ENCODE measurements at regions not wholly inside any gene's neighbourhood (a gene's known extent, or its start where the extent isn't known, plus 50 kb on each side); places are given as distances from the start of the nearest gene placed in this dataset.

DNA sequence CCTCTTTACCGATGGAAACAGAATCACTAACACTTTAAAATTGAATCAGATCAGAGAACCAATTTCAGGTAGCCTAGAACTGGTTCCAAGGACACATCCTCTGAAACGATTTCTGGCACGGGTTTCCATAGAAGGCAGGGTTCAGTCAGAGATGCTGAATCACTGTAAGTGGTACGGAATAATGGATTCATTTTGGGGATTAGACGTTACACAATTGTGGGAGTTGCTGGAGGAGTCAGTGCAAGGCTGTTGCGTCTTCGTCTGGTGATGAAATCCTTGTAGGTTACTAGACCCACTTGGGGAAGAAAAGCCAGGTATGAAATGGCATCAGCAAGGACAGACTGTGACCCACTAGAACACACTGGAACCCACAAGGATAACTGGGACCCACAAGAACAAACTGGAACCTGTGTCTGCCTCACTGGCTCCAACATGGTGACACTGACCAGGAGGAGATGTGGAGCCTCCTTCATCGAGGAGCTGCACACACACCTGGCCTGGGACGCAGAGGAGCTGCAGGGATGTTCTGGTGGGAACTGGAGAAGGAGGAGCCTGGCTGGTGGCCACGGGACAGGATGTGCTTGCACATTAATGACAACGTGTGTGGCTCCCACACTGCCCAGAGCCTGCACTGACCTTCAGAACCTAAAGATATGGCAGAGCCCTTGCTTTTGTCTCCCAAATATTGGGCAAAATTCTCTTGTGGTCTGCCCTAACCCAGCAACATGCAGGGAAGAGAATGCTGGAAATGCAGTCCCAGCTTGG is 105.1 kb downstream of the TRAPPC11 start:
- CTCF ChIA-PET (ENCODE audit: low intra/inter-chr PET ratio): no interaction called here
- Histone ChIP-seq H3K4me1 (replicated peaks in 1 of 2; ENCODE audit: control insufficient read depth in 2 of 2, insufficient read depth in 2 of 2, low read length in 2 of 2) (peaks cover 0 to under 1% of the 10 kb centered on the region in 2 experiments; a peak in 2 of 5 replicates), H3K79me2 (ENCODE audit: control insufficient read depth, insufficient read depth, low read length) (no peaks in the 10 kb centered on the region), H3K9ac (ENCODE audit: insufficient read depth in 1 of 2, low read depth in 2 of 2, low read length in 2 of 2) (no peak overlapping the region), H2AFZ (ENCODE audit: low read depth, low read length) (no peak overlapping the region), H3K36me3 (ENCODE audit: control insufficient read depth, insufficient read depth, low read length) (no peaks in the 10 kb centered on the region), H3K9me3 (replicated peaks; ENCODE audit: control insufficient read depth, insufficient read depth, low read depth, low read length) (no peaks in the 10 kb centered on the region), H3K4me3 (no peak overlapping the region), H3K27me3 (ENCODE audit: control insufficient read depth in 2 of 2, insufficient read depth in 2 of 2, low read length in 2 of 2) (peaks cover 25 to 31% of the 10 kb centered on the region in 2 experiments), H4K20me1 (replicated peaks; ENCODE audit: control insufficient read depth, insufficient read depth, low read length) (no peaks in the 10 kb centered on the region), H3K4me2 (ENCODE audit: insufficient read depth, low read length) (no peak overlapping the region), H3K9me1 (ENCODE audit: control insufficient read depth, insufficient read depth, low read length) (no peaks in the 10 kb centered on the region), H3K27ac (ENCODE audit: extremely low read depth, low read depth, low read length) (no peak overlapping the region)
- DNase-seq (ENCODE audit: extremely low read depth in 1 of 4, low spot score in 3 of 4) (no peak), FAIRE-seq (no peak), ATAC-seq (peak; percentile 31; the same call in 2 of the 3 replicates)
- TF ChIP-seq NFE2 (IDR thresholded peaks at IDR 0.05; ENCODE audit: low read depth): 0 out of 2 replicates have a peak, but pooled peaks have one; percentile 11
- TF ChIP-seq CEBPB (tag; IDR thresholded peaks at IDR 0.05): 0 out of 2 replicates have a peak, but pooled peaks have one; percentile 31
- no peak for TF ChIP-seq GABPB2 (CRISPR knock-in tag; conservative IDR thresholded peaks at IDR 0.05)
- POLR2A ChIA-PET: no interaction called here
- in situ Hi-C loops (cut with MboI): no loop called here
- BruUV-seq (replicated peaks): no TSS peak
- 1% methylated on average over 11 of the region's 11 CpGs for WGBS (ENCODE audit: insufficient coverage, low coverage, missing lambda C conversion rate)
- intact Hi-C loops (cut with micrococcal nuclease): no loop called here

DNA sequence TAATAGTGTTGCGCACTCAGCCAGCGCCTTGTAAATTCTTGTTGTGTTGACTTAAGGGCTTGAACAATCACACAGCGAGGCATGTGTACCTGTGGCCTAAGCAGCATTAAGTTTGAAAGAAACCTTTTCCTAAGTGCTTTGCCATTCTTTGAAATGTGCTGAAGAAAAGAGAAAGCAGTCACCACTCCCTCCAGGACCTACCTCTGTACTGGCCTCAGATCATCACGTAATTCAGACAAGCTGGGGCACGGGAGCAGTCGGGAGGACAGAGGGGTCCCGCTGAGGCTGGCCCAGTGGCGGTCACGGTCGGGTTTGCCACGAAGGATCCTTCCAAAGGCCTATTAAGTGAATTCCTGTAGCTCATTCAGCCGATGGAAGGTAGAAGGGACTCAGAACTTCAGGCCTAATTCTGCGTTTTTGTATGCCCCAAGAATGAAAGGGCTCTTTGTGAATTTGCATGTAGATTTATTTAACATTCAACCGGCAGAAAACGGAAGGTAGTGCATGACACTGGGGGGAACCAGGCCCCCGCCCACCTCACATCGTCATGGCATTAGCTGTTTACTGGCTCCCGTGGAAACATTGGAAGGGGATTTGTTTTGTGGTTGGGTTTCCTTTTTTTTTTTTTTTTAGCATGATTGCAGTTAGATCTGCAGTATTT is 106.3 kb downstream of the TRAPPC11 start:
- WGBS (ENCODE audit: insufficient coverage, low coverage, missing lambda C conversion rate): 3% methylated on average over 17 of the region's 18 CpGs
- TF ChIP-seq HNRNPUL1 (IDR thresholded peaks at IDR 0.05; ENCODE audit: low read length) (no peak), RBM39 (optimal IDR thresholded peaks at IDR 0.05; ENCODE audit: low read depth, low read length) (no peak), NFYB (IDR thresholded peaks at IDR 0.05; ENCODE audit: extremely low read depth, insufficient read length) (no peak), MIER1 (IDR thresholded peaks at IDR 0.05; ENCODE audit: low read depth) (no peak), MAFK (IDR thresholded peaks at IDR 0.05; ENCODE audit: low read length) (no peak), MYNN (IDR thresholded peaks at IDR 0.05) (no peak), MYNN (CRISPR knock-in tag; IDR thresholded peaks at IDR 0.05) (no peak), MNT (conservative IDR thresholded peaks at IDR 0.05) (no peak), BRF1 (IDR thresholded peaks at IDR 0.05; ENCODE audit: borderline replicate concordance, extremely low read depth, insufficient read length) (no peak)
- TF ChIP-seq, protein P1, sequence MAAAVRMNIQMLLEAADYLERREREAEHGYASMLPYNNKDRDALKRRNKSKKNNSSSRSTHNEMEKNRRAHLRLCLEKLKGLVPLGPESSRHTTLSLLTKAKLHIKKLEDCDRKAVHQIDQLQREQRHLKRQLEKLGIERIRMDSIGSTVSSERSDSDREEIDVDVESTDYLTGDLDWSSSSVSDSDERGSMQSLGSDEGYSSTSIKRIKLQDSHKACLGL (CRISPR knock-in tag; IDR thresholded peaks at IDR 0.05; ENCODE audit: borderline replicate concordance, poor library complexity, severe bottlenecking): no peak

More for the DNA sequence above, 106.3 kb downstream of the TRAPPC11 start:
- no TSS peak for BruUV-seq (replicated peaks)
- Histone ChIP-seq H3K4me1 (replicated peaks in 1 of 2; ENCODE audit: control insufficient read depth in 2 of 2, insufficient read depth in 2 of 2, low read length in 2 of 2) (no peaks in the 10 kb centered on the region), H3K9me1 (ENCODE audit: control insufficient read depth, insufficient read depth, low read length) (no peaks in the 10 kb centered on the region), H3K27me3 (ENCODE audit: control insufficient read depth in 2 of 2, insufficient read depth in 2 of 2, low read length in 2 of 2) (peaks cover 24 to 31% of the 10 kb centered on the region in 2 experiments), H3K27ac (ENCODE audit: extremely low read depth, low read depth, low read length) (no peak overlapping the region), H3K79me2 (ENCODE audit: control insufficient read depth, insufficient read depth, low read length) (no peaks in the 10 kb centered on the region), H3K9me3 (replicated peaks; ENCODE audit: control insufficient read depth, insufficient read depth, low read depth, low read length) (no peaks in the 10 kb centered on the region), H3K9ac (ENCODE audit: insufficient read depth in 1 of 2, low read depth in 2 of 2, low read length in 2 of 2) (no peak overlapping the region), H3K36me3 (ENCODE audit: control insufficient read depth, insufficient read depth, low read length) (no peaks in the 10 kb centered on the region), H2AFZ (ENCODE audit: low read depth, low read length) (no peak overlapping the region), H3K4me3 (no peak overlapping the region), H4K20me1 (replicated peaks; ENCODE audit: control insufficient read depth, insufficient read depth, low read length) (no peaks in the 10 kb centered on the region), H3K4me2 (ENCODE audit: insufficient read depth, low read length) (no peak overlapping the region)
- intact Hi-C loops (cut with micrococcal nuclease): no loop called here
- DNase-seq (ENCODE audit: extremely low read depth in 1 of 4, low spot score in 3 of 4) (no peak), FAIRE-seq (no peak), ATAC-seq (no peak)
- CTCF ChIA-PET (ENCODE audit: low intra/inter-chr PET ratio): no interaction called here
- in situ Hi-C loops (cut with MboI): no loop called here
- POLR2A ChIA-PET: interaction anchor here (0.7 kb wide), 1 partner anchor 401 kb away, joined by 3 read pairs; no protein-coding TSS in a partner anchor
